ENCODE measurements at regions not wholly inside any gene's neighbourhood (a gene's known extent, or its start where the extent isn't known, plus 50 kb on each side); places are given as distances from the start of the nearest gene placed in this dataset.
"Not testable (repeated sequence)": the region's sequence is repeated elsewhere in the genome, so short reads cannot be mapped to it uniquely, and the experiment has no call there.

GRCh38 chr12:111274777-111275176 is 94.1 kb downstream of the PHETA1 start:
- no peak for DNase-seq (ENCODE audit: low read depth in 2 of 2)

- no peak for DNase-seq (ENCODE audit: low read depth in 2 of 2)
Measured at GRCh38 chr12:111271674-111272418, 97.0 kb downstream of the PHETA1 start.

GRCh38 chr12:111270774-111271173 is 98.1 kb downstream of the PHETA1 start:
- DNase-seq (ENCODE audit: low read depth in 2 of 2) = no peak

- DNase-seq (ENCODE audit: low read depth in 2 of 2) = no peak
Measured at GRCh38 chr12:111270239-111270638, 98.7 kb downstream of the PHETA1 start.

GRCh38 chr12:111269718-111270117 is 99.2 kb downstream of the PHETA1 start:
- DNase-seq (ENCODE audit: low read depth in 2 of 2) = no peak

GRCh38 chr12:111268738-111269572 is 99.9 kb downstream of the PHETA1 start:
- DNase-seq (ENCODE audit: low read depth in 2 of 2) = no peak

GRCh38 chr12:111267144-111267543 is 101.8 kb downstream of the PHETA1 start:
- no peak for DNase-seq (ENCODE audit: low read depth in 2 of 2)

- no peak for DNase-seq (ENCODE audit: low read depth in 2 of 2)
Measured at GRCh38 chr12:111261911-111262676, 106.8 kb downstream of the PHETA1 start.

GRCh38 chr12:111260732-111261131 is 108.2 kb downstream of the PHETA1 start:
- no peak for DNase-seq (ENCODE audit: low read depth in 2 of 2)

- no peak for DNase-seq (ENCODE audit: low read depth in 2 of 2)
Measured at GRCh38 chr12:111259231-111259630, 109.7 kb downstream of the PHETA1 start.

- not testable (repeated sequence) for DNase-seq (ENCODE audit: low read depth in 2 of 2)
Measured at GRCh38 chr12:111258081-111258480, 110.8 kb downstream of the PHETA1 start.

GRCh38 chr12:111257435-111257902 is 111.4 kb downstream of the PHETA1 start:
- DNase-seq (ENCODE audit: low read depth in 2 of 2) = no peak

GRCh38 chr12:111256629-111257434 is 112.1 kb downstream of the PHETA1 start:
- no peak for DNase-seq (ENCODE audit: low read depth in 2 of 2)

GRCh38 chr12:111255261-111255660 is 113.6 kb downstream of the PHETA1 start:
- no peak for DNase-seq (ENCODE audit: low read depth in 2 of 2)

- DNase-seq (ENCODE audit: low read depth in 2 of 2) = no peak
Measured at GRCh38 chr12:111254106-111254505, 114.8 kb downstream of the PHETA1 start.

- no peak for DNase-seq (ENCODE audit: low read depth in 2 of 2)
Measured at GRCh38 chr12:111253213-111253612, 115.7 kb downstream of the PHETA1 start.

- DNase-seq (ENCODE audit: low read depth in 2 of 2) = no peak
Measured at GRCh38 chr12:111251787-111252186, 117.1 kb downstream of the PHETA1 start.

- no peak for DNase-seq (ENCODE audit: low read depth in 2 of 2)
Measured at GRCh38 chr12:111251058-111251730, 117.7 kb downstream of the PHETA1 start.

- DNase-seq (ENCODE audit: low read depth in 2 of 2) = no peak
Measured at GRCh38 chr12:111250251-111250881, 118.5 kb downstream of the PHETA1 start.

GRCh38 chr12:111249757-111250156 is 119.1 kb downstream of the PHETA1 start:
- no peak for DNase-seq (ENCODE audit: low read depth in 2 of 2)

Measured in fibroblast of skin of left biceps (primary cell).